22Rv1 (cell line): ENCODE measurements at regions not wholly inside any gene's neighbourhood (a gene's known extent, or its start where the extent isn't known, plus 50 kb on each side); places are given as distances from the start of the nearest gene placed in this dataset.

ENCODE experiments used
- ZFX ChIP-seq: fragments of 450-650 bp; IDR thresholded peaks from 2 replicates; pipeline ENCODE4 v1.6.1; 2017; ENCODE audit warnings: antibody characterized with exemption, borderline replicate concordance
- TF ChIP-seq, protein P1 (sequence below): fragments of 450-650 bp; IDR thresholded peaks from 2 replicates; pipeline ENCODE4 v1.5.1; 2017; ENCODE audit warnings: mild to moderate bottlenecking

DNA sequence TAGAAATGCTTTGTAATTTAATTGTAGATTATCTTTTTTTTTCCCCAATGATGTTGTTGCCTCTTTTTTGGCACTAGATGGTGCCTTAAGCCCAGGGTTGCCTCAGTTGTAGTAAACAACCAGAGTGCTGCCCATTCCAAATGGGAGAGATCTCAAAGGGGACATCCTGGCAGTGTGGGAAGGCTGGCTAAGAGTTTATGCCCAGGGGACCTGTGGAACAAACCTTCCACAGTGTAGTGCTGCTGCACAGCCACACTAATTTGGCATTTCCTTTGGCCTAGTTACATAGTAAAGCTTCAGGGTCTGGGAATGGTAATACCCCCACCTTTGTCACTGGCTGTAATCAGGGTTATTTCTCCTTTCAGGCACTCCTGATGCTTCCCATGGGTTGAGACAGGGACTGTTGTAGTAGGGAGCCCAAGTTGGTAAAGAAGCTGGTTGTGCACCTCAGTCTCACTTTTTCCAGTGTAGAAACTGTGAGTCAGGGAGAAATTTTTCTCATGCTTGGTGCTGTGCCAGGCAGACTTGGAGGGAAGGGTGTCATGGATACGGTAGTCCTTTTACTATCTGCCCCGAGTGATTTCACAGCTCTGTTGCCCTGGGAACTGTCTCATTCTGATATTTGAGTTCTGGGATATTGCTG, 177.8 kb upstream of the ECI2 start:
- TF ChIP-seq, protein P1, sequence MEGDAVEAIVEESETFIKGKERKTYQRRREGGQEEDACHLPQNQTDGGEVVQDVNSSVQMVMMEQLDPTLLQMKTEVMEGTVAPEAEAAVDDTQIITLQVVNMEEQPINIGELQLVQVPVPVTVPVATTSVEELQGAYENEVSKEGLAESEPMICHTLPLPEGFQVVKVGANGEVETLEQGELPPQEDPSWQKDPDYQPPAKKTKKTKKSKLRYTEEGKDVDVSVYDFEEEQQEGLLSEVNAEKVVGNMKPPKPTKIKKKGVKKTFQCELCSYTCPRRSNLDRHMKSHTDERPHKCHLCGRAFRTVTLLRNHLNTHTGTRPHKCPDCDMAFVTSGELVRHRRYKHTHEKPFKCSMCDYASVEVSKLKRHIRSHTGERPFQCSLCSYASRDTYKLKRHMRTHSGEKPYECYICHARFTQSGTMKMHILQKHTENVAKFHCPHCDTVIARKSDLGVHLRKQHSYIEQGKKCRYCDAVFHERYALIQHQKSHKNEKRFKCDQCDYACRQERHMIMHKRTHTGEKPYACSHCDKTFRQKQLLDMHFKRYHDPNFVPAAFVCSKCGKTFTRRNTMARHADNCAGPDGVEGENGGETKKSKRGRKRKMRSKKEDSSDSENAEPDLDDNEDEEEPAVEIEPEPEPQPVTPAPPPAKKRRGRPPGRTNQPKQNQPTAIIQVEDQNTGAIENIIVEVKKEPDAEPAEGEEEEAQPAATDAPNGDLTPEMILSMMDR = peak; percentile 43
- no peak for TF ChIP-seq ZFX
